H9 (cell line): ENCODE measurements at regions not wholly inside any gene's neighbourhood (a gene's known extent, or its start where the extent isn't known, plus 50 kb on each side); places are given as distances from the start of the nearest gene placed in this dataset.
"Not testable (repeated sequence)": the region's sequence is repeated elsewhere in the genome, so short reads cannot be mapped to it uniquely, and the experiment has no call there.

ENCODE experiments used
- DNase-seq: peaks from one replicate; pipeline ENCODE4 v3.0.0-alpha.2; 2017
- H2AFZ ChIP-seq: one replicate; pipeline ENCODE4 v1.6.1; 2013; ENCODE audit warnings: mild to moderate bottlenecking, low read length, control low read depth, moderate library complexity
- H2AK5ac ChIP-seq: 2 replicates; pipeline ENCODE4 v1.6.1; 2013; ENCODE audit warnings: low read length, control low read depth, mixed read lengths; ENCODE audit not compliant: insufficient read length
- H2BK120ac ChIP-seq: one replicate; pipeline ENCODE4 v1.6.1; 2013; ENCODE audit warnings: low read depth, mild to moderate bottlenecking, low read length, control low read depth, inconsistent platforms; ENCODE audit not compliant: poor library complexity, severe bottlenecking
- H2BK12ac ChIP-seq: 2 replicates; pipeline ENCODE4 v1.6.1; 2013; ENCODE audit warnings: low read length, control low read depth, mixed read lengths, low read depth; ENCODE audit not compliant: insufficient read length
- H2BK15ac ChIP-seq: 2 replicates; pipeline ENCODE4 v1.6.1; 2013; ENCODE audit warnings: low read depth, low read length, control low read depth
- H2BK20ac ChIP-seq: one replicate; pipeline ENCODE4 v1.6.1; 2013; ENCODE audit warnings: low read depth, mild to moderate bottlenecking, low read length, control low read depth, inconsistent platforms; ENCODE audit not compliant: poor library complexity, severe bottlenecking
- H2BK5ac ChIP-seq: 2 replicates; pipeline ENCODE4 v1.6.1; 2013; ENCODE audit warnings: low read length, control low read depth, mixed read lengths; ENCODE audit not compliant: insufficient read length
- H3K14ac ChIP-seq: 2 replicates; pipeline ENCODE4 v1.6.1; 2013; ENCODE audit warnings: low read length, control low read depth; ENCODE audit not compliant: insufficient read depth
- H3K18ac ChIP-seq: 2 replicates; pipeline ENCODE4 v1.6.1; 2013; ENCODE audit warnings: low read depth, mild to moderate bottlenecking, mixed read lengths, low read length, control low read depth; ENCODE audit not compliant: insufficient read length
- H3K23ac ChIP-seq: 2 replicates; pipeline ENCODE4 v1.6.1; 2013; ENCODE audit warnings: low read length, control low read depth, mixed read lengths, low read depth; ENCODE audit not compliant: insufficient read length
- H3K23me2 ChIP-seq: 2 replicates; pipeline ENCODE4 v1.6.1; 2013; ENCODE audit warnings: low read depth, mild to moderate bottlenecking, mixed read lengths, low read length, control low read depth; ENCODE audit not compliant: insufficient read length, poor library complexity, severe bottlenecking
- H3K27ac ChIP-seq: 2 replicates; pipeline ENCODE4 v1.5.1; 2013; ENCODE audit warnings: low read length, control low read depth, mixed read lengths, low read depth; ENCODE audit not compliant: insufficient read length
- H3K27me3 ChIP-seq: 2 replicates; pipeline ENCODE4 v1.6.1; 2013; ENCODE audit warnings: low read length, control low read depth, inconsistent platforms; ENCODE audit not compliant: insufficient read depth
- H3K4ac ChIP-seq: 2 replicates; pipeline ENCODE4 v1.6.1; 2013; ENCODE audit warnings: low read depth, mild to moderate bottlenecking, control low read depth, inconsistent platforms, low read length, moderate library complexity
- H3K4me1 ChIP-seq: 2 replicates; pipeline ENCODE4 v1.6.1; 2013; ENCODE audit warnings: low read length, control low read depth, inconsistent platforms; ENCODE audit not compliant: insufficient read depth
- H3K4me2 ChIP-seq: 2 replicates; pipeline ENCODE4 v1.6.1; 2013; ENCODE audit warnings: low read length, control low read depth, mixed read lengths; ENCODE audit not compliant: insufficient read length, insufficient read depth
- H3K56ac ChIP-seq: 2 replicates; pipeline ENCODE4 v1.6.1; 2013; ENCODE audit warnings: low read depth, mild to moderate bottlenecking, mixed read lengths, low read length, control low read depth; ENCODE audit not compliant: insufficient read length
- H3K79me1 ChIP-seq: 2 replicates; pipeline ENCODE4 v1.6.1; 2013; ENCODE audit warnings: low read depth, mild to moderate bottlenecking, moderate library complexity, low read length, control low read depth, inconsistent platforms; ENCODE audit not compliant: insufficient read depth, poor library complexity, severe bottlenecking
- H3K79me2 ChIP-seq: 2 replicates; pipeline ENCODE4 v1.6.1; 2013; ENCODE audit warnings: low read length, control low read depth, inconsistent platforms; ENCODE audit not compliant: insufficient read depth
- H3K9ac ChIP-seq: 2 replicates; pipeline ENCODE4 v1.6.1; 2013; ENCODE audit warnings: low read length, control low read depth, mixed read lengths; ENCODE audit not compliant: insufficient read length; ENCODE audit errors: extremely low read depth
- H3K9me3 ChIP-seq: one replicate; pipeline ENCODE4 v1.6.1; 2013; ENCODE audit warnings: low read depth, low read length, inconsistent platforms; ENCODE audit not compliant: control insufficient read depth
- H3T11ph ChIP-seq: one replicate; pipeline ENCODE4 v1.6.1; 2013; ENCODE audit warnings: mild to moderate bottlenecking, low read length, control low read depth, inconsistent platforms
- H4K20me1 ChIP-seq: one replicate; pipeline ENCODE4 v1.6.1; 2013; ENCODE audit not compliant: control insufficient read depth, insufficient read length, insufficient read depth
- H4K5ac ChIP-seq: 2 replicates; pipeline ENCODE4 v1.6.1; 2013; ENCODE audit warnings: low read depth, mild to moderate bottlenecking, mixed read lengths, low read length, control low read depth; ENCODE audit not compliant: insufficient read length
- H4K8ac ChIP-seq: replicated peaks from 2 replicates; pipeline ENCODE4 v1.6.1; 2013; ENCODE audit warnings: low read length, control low read depth, mixed read lengths, low read depth; ENCODE audit not compliant: insufficient read length
- H4K91ac ChIP-seq: 2 replicates; pipeline ENCODE4 v1.6.1; 2013; ENCODE audit warnings: low read depth, mild to moderate bottlenecking, moderate library complexity, mixed read lengths, low read length, control low read depth; ENCODE audit not compliant: insufficient read length
- H3K27ac Mint-ChIP-seq, 3 experiments: 2 replicates in 2 of 3; 3 replicates in 1 of 3; pipeline ENCODE4 v1.8.0; 2020 to 2021; ENCODE audit warnings: mixed read lengths in 3 of 3, mild to moderate bottlenecking in 1 of 3, moderate library complexity in 1 of 3
- H3K27me3 Mint-ChIP-seq: 2 replicates; pipeline ENCODE4 v1.8.0; 2021; ENCODE audit warnings: low read depth, mild to moderate bottlenecking, moderate library complexity, mixed read lengths
- H3K36me3 Mint-ChIP-seq, 3 experiments: 2 replicates in 2 of 3; 3 replicates in 1 of 3; pipeline ENCODE4 v1.8.0; 2020 to 2021; ENCODE audit warnings: low read depth in 3 of 3, mixed read lengths in 3 of 3; ENCODE audit not compliant: insufficient read depth in 1 of 3
- H3K4me1 Mint-ChIP-seq, 2 experiments: 2 replicates each; pipeline ENCODE4 v1.8.0; 2020; ENCODE audit warnings: mixed read lengths in 2 of 2
- H3K4me3 Mint-ChIP-seq, 2 experiments: 2 replicates in 1 of 2; 3 replicates in 1 of 2; pipeline ENCODE4 v1.8.0; 2020 to 2021; ENCODE audit warnings: mild to moderate bottlenecking in 2 of 2, mixed read lengths in 2 of 2, moderate library complexity in 1 of 2
- H3K9me3 Mint-ChIP-seq, 2 experiments: 2 replicates in 1 of 2; 3 replicates in 1 of 2; pipeline ENCODE4 v1.8.0; 2020; ENCODE audit warnings: mild to moderate bottlenecking in 2 of 2, mixed read lengths in 2 of 2, moderate library complexity in 1 of 2
- CTCF ChIP-seq: fragments of 200-600 bp; sonication (generic); conservative IDR thresholded peaks from 3 replicates; pipeline ENCODE4 v1.8.0; 2021; ENCODE audit warnings: antibody characterized with exemption, mild to moderate bottlenecking
- WGBS: extraction: QIAGEN DNeasy Blood & Tissue Kit; methylation state at CpG from one replicate; pipeline ENCODE4 v1.1.7; 2013; ENCODE audit warnings: missing lambda C conversion rate, low lambda C conversion rate, mixed read lengths; ENCODE audit not compliant: insufficient read length; ENCODE audit errors: extremely low coverage; 5-methylcytosine and 5-hydroxymethylcytosine counted together

GRCh38 chr15:77869021-77869895, 208.3 kb downstream of the TBC1D2B start:
- Mint-ChIP-seq H3K4me1 (peaks cover 5 to 22% of the 10 kb centered on the region in 2 experiments), H3K9me3 (no peaks in the 10 kb centered on the region), H3K36me3 (no peaks in the 10 kb centered on the region), H3K27ac (no peak overlapping the region), H3K4me3 (no peak overlapping the region), H3K27me3 (peaks cover 17% of the 10 kb centered on the region)
- H3K18ac ChIP-seq: no peak overlapping the region
- H3K4ac ChIP-seq: no peak overlapping the region
- no peak overlapping the region for H2BK5ac ChIP-seq
- no peak overlapping the region for H4K91ac ChIP-seq
- H2BK15ac ChIP-seq: no peak overlapping the region
- no peaks in the 10 kb centered on the region for H3K23me2 ChIP-seq
- WGBS: no CpG with 5 or more reads among the region's 17 CpGs
- no peak for TF ChIP-seq CTCF
- no peak overlapping the region for H3K23ac ChIP-seq
- no peaks in the 10 kb centered on the region for H3K9me3 ChIP-seq
- H3K27ac ChIP-seq: no peak overlapping the region
- no peak overlapping the region for H3K9ac ChIP-seq
- H2AK5ac ChIP-seq: no peak overlapping the region
- H3K79me1 ChIP-seq: no peaks in the 10 kb centered on the region
- no peak overlapping the region for H3T11ph ChIP-seq
- H2AFZ ChIP-seq: no peak overlapping the region
- no peaks in the 10 kb centered on the region for H4K20me1 ChIP-seq
- H3K14ac ChIP-seq: no peak overlapping the region
- no peak overlapping the region for H4K5ac ChIP-seq
- no peaks in the 10 kb centered on the region for H3K79me2 ChIP-seq
- no peak overlapping the region for H2BK12ac ChIP-seq
- no peak overlapping the region for H3K56ac ChIP-seq
- no peak overlapping the region for H2BK20ac ChIP-seq
- no peak overlapping the region for H3K4me2 ChIP-seq
- H2BK120ac ChIP-seq: no peak overlapping the region
- no peak for DNase-seq
- no peak overlapping the region for H4K8ac ChIP-seq
- H3K4me1 ChIP-seq: no peaks in the 10 kb centered on the region
- no peaks in the 10 kb centered on the region for H3K27me3 ChIP-seq

GRCh38 chr15:77868048-77868629, 209.4 kb downstream of the TBC1D2B start:
- H3K79me1 ChIP-seq, H3K36me3 Mint-ChIP-seq, H3K4ac ChIP-seq, H3K23me2 ChIP-seq, H3K9me3 Mint-ChIP-seq, H3K18ac ChIP-seq, H3T11ph ChIP-seq, H3K56ac ChIP-seq, H3K79me2 ChIP-seq, H2BK120ac ChIP-seq, H2BK15ac ChIP-seq, H2BK5ac ChIP-seq, H3K4me3 Mint-ChIP-seq, H4K91ac ChIP-seq, H3K9ac ChIP-seq, H2AFZ ChIP-seq, H2BK12ac ChIP-seq, H2BK20ac ChIP-seq, H3K23ac ChIP-seq, H3K4me2 ChIP-seq, H4K5ac ChIP-seq, H3K9me3 ChIP-seq, H3K4me1 ChIP-seq, H4K8ac ChIP-seq, H3K14ac ChIP-seq, H3K27me3 ChIP-seq, H2AK5ac ChIP-seq, H4K20me1 ChIP-seq, H3K27ac ChIP-seq: not testable (repeated sequence)
- peak; percentile 15 for DNase-seq
- Mint-ChIP-seq H3K4me1 (peaks cover 14 to 33% of the 10 kb centered on the region in 2 experiments), H3K27ac (0 out of 7 replicates have a peak overlapping the region, but pooled peaks of 1 of the 3 experiments have one; percentile 64), H3K27me3 (peaks cover 20% of the 10 kb centered on the region)
- WGBS: no CpG with 5 or more reads among the region's 8 CpGs
